ENCODE measurements at regions not wholly inside any gene's neighbourhood (a gene's known extent, or its start where the extent isn't known, plus 50 kb on each side); places are given as distances from the start of the nearest gene placed in this dataset.

DNA sequence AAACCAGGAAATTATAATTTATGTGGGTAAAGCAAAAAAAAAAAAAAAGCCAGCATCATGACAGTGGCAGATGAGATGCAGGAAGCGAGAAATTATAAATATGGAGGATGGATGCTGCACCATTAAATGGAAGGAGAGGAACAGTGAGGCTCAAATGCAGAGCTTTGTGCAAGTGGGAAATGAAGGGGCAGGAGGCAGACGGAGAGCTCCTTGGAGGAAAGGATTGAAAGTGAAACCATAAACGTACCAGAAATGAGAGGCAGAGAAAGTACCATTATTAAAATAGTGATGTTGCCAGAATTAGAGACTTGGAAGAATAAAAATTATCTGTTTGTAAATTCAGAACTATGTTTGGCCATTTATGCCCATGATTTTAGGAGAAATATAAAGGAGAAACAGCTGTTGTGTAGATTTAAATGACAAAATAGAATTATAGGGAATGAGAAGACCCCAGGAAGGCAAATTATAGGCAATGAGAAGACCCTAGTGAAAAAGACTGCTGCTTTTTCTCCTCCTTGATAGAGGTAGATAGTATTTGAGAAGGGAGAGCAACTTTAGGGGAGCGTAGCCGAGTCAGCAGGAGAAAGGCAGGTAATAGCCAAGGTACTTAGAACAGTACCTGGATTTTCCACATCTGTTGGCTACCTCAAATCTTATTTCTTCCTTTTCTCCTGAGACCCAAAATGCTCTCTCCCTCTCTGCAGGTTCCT is 341.0 kb upstream of the CD180 start:
- no peak for DNase-seq (ENCODE audit: low spot score)
- in situ Hi-C loops (cut with HindIII; ENCODE audit: low sequenced_read_pairs) = no loop called here

DNA sequence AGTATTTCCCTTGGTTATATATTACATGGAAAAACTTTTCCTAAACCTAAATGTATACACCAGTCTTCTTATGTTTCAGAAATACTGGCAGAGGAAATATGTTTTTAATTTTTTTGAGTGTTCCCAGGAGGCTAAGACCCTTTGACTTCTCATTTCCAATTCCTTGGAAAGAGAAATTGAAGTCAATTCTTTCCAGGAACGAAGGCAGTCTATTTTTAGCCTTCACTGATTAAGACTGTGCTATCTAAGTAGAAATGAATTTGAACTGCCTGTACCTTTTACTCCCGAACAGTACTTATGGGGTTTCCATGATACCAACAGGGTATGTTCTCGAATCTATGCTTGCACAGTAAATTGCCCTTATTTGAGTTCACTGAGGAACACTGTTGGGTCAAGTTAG is 340.3 kb upstream of the CD180 start:
- DNase-seq (ENCODE audit: low spot score) = no peak
- in situ Hi-C loops (cut with HindIII; ENCODE audit: low sequenced_read_pairs) = no loop called here

DNA sequence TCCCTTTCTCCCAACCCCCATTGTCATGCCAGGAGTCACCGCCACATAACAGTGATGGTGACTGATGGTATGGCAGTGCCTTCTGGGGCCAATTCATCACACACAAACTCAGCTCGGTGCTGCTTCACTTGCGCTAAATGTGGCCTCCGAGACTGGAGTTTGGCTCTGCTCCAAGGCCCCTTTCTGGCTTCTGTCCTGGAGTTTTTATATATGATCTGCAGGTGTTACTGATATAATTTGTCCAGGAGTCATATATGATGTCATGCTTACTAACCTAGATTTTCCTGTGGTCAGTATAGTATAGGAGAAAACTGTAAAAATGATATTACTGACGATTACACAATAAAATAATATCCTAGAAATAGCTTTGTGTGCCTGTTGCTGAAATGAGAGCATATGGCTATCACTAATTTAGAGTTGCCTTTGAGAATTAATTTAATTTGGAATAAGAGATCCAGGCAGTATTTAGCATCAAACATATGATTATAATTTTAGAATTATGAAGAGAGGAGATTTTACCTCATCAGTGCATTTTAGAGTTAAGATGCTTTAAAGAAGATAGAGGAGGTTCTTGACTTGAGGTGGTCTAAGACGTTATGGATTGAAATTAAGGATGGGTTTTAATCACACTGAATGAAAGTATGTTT is 334.1 kb upstream of the CD180 start:
- in situ Hi-C loops (cut with HindIII; ENCODE audit: low sequenced_read_pairs) = no loop called here
- peak; percentile 76 for DNase-seq (ENCODE audit: low spot score)

DNA sequence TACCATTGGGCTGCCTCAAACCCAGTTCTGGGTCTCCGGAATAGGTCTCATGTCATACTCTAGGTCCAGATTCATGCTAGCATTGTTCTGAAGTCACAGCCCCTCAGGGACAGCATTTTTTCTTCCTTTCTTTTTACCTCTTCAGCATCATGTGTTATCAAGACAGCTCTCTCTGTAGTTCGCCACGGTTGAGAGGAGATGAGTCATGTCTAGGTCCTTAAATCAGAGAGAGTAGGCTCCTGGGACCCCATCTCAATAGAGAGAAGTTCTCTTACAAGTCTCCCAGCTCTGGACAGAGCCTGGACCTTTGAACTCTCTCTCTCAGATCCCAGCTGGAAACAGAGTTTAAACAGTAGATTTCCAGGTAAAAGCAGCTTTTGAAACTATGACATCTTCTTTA is 332.4 kb upstream of the CD180 start:
- DNase-seq (ENCODE audit: low spot score) = no peak
- in situ Hi-C loops (cut with HindIII; ENCODE audit: low sequenced_read_pairs) = no loop called here

DNA sequence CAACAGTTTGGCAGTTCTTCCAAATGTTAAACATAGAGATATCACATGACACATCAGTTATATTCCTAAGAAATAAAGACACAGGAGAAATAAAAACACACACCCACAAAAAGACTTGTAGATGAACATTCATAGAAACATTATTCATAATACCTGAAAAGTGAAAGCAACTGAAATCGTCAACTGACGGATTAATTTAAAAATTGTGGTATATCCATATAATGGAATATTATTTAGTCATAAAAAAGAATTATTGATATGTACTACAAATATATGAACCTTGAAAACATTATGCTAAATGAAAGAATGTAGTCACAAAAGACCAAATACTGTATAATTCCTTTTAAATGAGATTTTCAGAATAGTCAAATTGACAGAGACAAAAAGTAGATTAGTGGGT is 330.2 kb upstream of the CD180 start:
- DNase-seq (ENCODE audit: low spot score) = no peak
- in situ Hi-C loops (cut with HindIII; ENCODE audit: low sequenced_read_pairs) = no loop called here

DNA sequence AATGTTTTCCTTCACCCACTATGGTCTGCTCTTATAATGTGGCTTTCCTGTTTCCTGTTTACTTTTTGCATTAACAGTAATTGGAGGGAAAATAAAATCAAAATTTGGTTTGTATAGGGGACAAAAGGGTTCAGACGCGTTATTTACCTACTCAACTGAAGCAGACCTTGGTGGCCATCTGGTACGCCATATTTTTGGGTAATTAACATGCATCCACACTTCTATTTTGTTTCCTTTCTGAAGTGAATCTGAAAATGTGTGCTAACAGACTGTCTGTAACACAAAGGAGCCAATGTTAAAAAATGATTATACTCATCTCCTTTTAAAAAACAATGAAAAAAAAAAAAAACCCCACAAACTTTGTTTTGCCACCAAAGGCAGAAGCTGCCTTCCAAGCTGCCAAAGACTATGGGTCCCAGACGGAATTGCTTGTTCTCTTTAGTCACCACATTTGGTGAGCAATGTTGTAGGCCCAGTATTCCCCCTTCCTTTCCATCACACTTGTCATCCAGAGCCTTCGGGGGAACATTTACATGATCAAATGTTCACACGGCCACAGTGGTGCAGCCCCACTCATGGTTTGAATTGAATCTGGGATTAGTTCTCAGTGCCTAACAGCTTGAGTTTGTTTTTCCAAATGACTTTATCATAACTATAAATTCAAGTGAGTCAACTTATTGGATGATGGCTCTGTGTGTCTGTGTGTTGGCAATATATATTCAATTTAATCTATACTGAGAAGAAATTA is 323.7 kb upstream of the CD180 start:
- in situ Hi-C loops (cut with HindIII; ENCODE audit: low sequenced_read_pairs) = no loop called here
- DNase-seq (ENCODE audit: low spot score) = peak; percentile 74

DNA sequence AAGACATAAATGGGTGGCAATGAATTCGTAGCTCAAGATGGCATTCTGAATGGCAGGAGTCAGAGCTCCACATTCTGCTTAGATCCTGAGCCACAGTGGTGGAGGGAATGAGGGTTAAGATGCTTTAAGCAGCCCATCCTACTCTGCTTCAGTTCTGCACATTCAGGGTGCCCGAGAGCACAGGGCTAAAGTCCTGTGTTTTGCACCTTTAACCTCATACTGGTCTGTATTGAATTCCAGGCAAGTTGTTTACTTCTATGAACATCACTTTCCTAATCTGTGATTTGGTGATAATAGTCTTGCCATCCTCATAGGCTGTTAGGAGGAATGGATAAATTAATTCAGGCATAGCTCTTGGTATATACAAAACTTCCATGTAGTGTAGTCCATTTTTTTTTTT is 321.6 kb upstream of the CD180 start:
- in situ Hi-C loops (cut with HindIII; ENCODE audit: low sequenced_read_pairs) = no loop called here
- DNase-seq (ENCODE audit: low spot score) = no peak

DNA sequence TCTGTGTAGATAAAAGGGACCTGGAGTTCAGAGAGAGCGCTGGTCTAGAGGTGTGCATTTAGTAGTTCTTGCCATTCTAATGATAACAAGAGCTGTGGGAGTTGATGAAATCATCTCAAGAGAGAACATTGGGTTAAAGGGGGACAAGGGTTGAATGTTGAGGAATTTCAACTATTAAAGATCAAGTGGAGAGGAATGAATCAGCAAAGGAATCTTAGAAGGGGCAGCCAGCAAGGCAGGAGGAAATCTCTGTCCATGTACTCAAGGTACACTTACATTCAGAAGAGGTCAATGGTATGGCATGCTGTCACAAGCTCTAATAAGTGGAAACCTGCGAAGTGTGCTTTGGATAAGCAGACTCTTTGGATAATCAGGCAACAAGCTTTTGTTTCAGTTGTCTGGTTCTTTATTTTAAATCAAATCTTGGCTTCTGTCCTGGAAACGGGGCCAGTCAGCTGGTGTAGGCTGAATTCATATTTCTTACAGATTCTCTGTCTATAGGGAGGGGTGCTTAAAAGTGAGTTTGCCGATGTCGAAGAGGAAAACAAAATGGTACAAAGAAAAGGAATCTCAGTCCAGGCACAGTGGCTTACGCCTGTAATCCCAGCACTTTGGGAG is 320.5 kb upstream of the CD180 start:
- no peak for DNase-seq (ENCODE audit: low spot score)
- in situ Hi-C loops (cut with HindIII; ENCODE audit: low sequenced_read_pairs) = no loop called here

DNA sequence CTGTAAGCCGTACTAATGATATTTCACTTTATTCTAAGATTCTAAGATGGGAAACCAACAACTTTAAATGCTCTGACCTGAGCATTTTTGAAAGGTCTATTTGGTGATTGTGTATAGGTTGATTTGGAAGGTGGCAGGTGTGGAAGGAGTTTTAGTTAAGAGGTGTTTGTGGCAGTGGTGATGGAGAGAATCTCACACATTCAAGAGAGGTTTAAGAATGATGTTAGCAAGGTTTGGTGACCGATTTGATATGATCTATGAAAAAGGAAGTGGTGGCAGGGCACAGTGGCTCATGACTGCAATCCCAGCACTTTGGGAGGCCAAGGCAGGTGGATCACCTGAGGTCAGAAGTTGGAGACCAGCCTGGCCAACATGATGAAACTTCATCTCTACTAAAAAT is 319.2 kb upstream of the CD180 start:
- DNase-seq (ENCODE audit: low spot score) = no peak
- in situ Hi-C loops (cut with HindIII; ENCODE audit: low sequenced_read_pairs) = no loop called here

DNA sequence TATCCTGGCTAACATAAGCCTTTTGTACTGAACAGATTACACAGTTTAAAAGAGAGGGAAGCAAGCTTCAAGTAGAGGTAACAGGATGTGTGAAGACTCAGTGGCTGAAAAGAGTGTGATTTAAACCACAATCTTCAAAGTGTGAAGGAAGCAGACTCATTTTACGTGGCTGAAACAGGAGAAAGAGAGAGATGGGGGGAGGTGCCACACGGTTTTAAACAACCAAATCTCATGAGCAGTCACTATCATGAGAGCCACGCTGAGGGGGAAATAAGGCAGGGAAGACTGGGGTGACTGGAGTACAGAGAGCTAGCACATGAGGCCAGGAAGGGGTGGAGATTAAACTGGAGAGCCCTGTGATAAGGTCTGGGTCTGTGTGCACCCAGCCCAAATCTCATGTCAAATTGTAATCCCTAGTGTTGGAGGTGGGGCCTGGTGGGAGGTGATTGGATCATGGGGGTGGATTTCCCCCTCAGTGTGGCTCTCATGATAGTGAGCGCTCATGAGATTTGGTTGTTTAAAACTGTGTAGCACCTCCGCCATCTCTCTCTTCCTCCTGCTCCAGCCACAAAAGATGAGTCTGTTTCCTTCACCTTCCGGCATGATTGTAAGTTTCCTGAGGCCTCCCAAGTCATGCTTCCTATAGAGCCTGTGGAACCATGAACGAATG is 318.6 kb upstream of the CD180 start:
- in situ Hi-C loops (cut with HindIII; ENCODE audit: low sequenced_read_pairs) = no loop called here
- DNase-seq (ENCODE audit: low spot score) = no peak

DNA sequence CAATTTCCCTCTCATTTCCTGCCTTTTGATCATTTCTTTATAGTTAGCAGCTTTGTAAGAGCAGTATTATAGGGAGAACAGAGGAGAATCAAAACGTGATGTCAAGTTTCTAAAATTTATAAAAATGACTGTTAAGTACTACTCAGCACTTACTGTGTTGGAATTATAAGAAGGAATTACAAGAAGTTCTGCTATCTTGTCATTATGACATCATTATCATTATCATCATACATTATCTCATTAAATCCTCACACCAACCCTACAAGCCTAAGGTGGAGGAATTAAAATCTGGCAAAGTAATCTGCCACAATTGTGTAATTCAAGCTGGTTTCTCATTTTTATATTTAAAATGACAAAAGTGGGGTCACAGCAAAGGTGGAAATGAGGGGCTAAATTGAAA is 316.2 kb upstream of the CD180 start:
- DNase-seq (ENCODE audit: low spot score) = no peak
- in situ Hi-C loops (cut with HindIII; ENCODE audit: low sequenced_read_pairs) = no loop called here

DNA sequence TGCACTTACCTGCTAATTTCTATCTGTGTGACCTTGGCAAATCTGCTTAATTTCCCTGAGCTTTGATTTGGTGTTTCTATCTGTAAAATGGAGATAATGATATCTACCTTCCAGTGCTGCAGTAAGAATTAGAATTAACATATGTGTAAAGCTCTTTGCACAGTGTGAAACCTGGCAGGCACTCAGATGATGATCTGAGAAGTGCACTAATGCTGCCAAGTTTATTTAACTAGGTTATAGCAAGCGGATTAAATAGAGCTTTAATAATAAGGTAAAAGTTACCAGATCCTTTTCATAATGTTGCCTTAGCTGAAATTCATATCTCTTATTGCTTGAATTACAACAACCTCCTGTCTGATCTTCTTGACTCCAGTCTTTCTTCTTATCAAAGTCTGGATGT is 315.3 kb upstream of the CD180 start:
- peak; percentile 98 for DNase-seq (ENCODE audit: low spot score)
- in situ Hi-C loops (cut with HindIII; ENCODE audit: low sequenced_read_pairs) = no loop called here

DNA sequence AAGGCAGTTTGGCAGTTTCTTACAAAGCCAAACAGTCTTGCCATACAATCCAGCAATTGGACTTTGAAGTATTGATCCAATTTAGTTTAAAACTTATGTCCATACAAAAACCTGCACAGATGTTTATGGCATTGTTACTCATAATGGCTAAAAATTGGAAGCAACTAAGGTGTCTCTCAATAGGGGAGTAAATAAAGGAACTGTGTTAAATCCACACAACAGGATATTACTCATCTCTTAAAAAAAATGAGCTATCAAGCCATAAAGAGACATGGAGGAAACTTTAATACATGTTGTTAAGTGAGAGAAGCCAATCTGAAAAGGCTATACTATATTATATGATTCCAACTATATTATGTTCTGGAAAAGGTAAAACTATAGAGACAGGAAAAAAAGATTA is 313.6 kb upstream of the CD180 start:
- DNase-seq (ENCODE audit: low spot score) = no peak
- in situ Hi-C loops (cut with HindIII; ENCODE audit: low sequenced_read_pairs) = no loop called here

DNA sequence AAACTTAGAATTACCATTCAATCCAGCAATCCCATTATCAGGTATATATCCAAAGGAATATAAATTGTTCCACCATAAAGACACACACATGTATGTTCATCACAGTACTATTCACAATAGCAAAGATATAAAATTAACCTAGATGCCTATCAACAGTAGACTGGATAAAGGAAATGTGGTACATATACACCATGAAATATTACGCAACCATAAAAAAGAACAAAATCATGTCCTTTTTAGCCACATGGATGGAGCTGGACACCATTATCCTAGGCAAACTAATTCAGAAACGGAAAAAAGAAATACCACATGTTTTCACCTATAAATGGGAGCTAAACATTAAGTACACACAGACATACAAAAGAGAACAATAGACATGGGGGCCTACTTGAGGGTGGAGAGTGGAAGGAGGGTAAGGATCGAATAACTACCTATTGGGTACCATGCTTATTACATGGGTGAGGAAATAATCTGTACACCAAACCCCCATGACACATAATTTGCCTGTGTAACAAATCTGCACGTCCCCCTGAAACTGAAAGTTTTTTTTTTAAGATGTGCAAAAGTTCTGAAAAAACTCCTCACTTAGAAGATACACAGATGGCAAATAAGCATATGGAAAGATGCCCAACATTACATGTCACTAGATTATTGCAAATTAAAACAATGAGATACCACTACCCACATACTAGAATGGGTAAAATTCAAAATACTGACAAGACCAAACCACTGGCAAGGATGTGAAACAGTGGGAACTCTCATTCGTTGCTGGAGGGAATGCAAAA is 313.0 kb upstream of the CD180 start:
- DNase-seq (ENCODE audit: low spot score) = no peak

DNA sequence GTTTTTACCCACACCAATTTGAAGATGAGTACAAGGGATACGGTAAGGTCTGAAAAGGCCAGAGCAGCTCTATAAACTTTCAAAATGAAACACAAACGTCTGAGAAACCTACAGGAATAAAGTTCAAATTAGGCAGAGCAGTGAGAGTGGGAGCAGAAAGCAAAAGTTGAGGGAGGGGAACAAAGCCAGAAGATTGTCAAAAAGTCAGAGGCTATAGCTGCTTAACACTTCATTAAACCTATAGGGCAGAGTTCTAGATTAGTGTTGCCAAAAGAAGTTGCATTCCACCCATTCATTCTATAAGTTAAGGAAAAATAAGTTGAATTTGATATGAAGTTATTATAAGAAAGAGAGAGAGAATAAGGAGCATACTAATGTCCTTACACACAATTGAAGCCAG is 309.6 kb upstream of the CD180 start:
- DNase-seq (ENCODE audit: low spot score) = no peak
- in situ Hi-C loops (cut with HindIII; ENCODE audit: low sequenced_read_pairs) = no loop called here

More for the DNA sequence above, 313.0 kb upstream of the CD180 start:
- in situ Hi-C loops (cut with HindIII; ENCODE audit: low sequenced_read_pairs) = no loop called here

DNA sequence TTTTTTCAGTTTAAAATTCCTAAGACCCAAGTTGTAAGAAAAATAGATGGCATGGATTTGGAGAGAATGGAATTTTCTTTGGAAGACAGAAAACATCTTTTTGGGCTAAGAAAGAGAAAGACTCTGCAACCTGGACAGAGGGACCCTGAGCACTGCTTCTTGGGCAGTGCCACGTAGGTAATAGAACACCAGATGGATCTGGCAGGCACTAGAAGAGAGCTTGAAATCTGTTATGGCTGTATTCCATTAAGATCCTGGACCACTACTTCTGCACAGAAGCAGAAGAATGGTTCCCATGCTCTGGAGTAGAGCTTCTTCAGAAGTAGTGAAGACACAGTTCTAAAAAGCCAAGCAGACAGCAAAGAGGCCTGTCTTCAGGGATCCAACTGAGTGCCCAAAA is 306.4 kb upstream of the CD180 start:
- peak; percentile 61 for DNase-seq (ENCODE audit: low spot score)
- in situ Hi-C loops (cut with HindIII; ENCODE audit: low sequenced_read_pairs) = no loop called here

DNA sequence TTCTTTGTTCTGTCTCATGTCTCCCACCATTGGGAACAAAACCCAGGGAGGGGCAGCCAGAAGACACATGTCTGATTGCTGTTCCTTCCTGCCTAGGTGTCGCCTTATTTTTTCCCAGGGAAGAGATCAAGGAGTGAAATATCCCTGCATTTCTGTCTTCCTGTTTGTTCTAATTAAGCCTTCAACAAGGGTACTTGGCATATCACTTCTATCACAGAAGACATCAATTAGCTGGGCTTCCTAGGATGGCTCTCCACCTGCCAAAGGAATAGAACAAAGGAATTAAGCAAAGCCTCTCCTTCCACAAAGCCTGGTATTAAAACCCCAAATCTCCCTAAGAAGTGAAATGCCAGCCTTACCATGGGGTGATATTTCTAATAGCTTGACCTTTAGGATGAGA is 299.5 kb upstream of the CD180 start:
- peak; percentile 86 for DNase-seq (ENCODE audit: low spot score)
- in situ Hi-C loops (cut with HindIII; ENCODE audit: low sequenced_read_pairs) = no loop called here

DNA sequence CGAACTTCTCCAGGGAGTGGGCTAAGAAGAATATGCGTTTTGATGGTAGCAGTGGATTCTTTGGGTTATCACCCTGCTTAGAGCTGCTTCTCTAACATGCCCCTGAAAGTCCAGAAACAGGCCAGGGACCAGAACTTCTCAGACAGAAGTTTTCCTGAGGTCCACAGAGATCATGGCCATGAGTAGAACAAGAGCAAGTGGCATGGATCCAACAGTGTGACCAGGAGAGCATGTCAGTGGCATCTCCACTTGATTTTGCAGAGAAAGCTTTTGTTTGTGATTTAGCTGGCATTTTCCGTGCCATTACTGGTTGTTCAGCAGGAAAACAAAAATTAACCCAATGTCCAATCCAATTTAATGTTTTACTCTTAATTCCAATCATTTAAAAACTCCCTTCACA is 298.5 kb upstream of the CD180 start:
- in situ Hi-C loops (cut with HindIII; ENCODE audit: low sequenced_read_pairs) = no loop called here
- DNase-seq (ENCODE audit: low spot score) = peak; percentile 50
